ENCODE measurements at regions not wholly inside any gene's neighbourhood (a gene's known extent, or its start where the extent isn't known, plus 50 kb on each side); places are given as distances from the start of the nearest gene placed in this dataset.

- TF ChIP-seq POLR2A (IDR thresholded peaks at IDR 0.05) (no peak), CTCF (IDR thresholded peaks at IDR 0.05) (no peak)
- intact Hi-C loops (cut with DNase I; ENCODE audit: low total_unique reads), result no loop called here
- WGBS, 2 donors, result 88 to 89% methylated on average over 1 of the region's 1 CpG
These were observed 627.1 kb upstream of the FZD8 start for GRCh38 chr10:36269222-36269621.

GRCh38 chr10:36266923-36267322 is 624.8 kb upstream of the FZD8 start:
- no peak for TF ChIP-seq CTCF (IDR thresholded peaks at IDR 0.05)
- TF ChIP-seq POLR2A (IDR thresholded peaks at IDR 0.05), result no peak
- no peak for DNase-seq (ENCODE audit: low spot score in 2 of 2)
- WGBS, 2 donors, result 31 to 40% methylated on average over 1 of the region's 1 CpG
- H3K4me3 ChIP-seq (ENCODE audit: low read depth, poor library complexity, severe bottlenecking), result no peak overlapping the region
- intact Hi-C loops (cut with DNase I; ENCODE audit: low total_unique reads), result no loop called here

More at GRCh38 chr10:36269222-36269621, 627.1 kb upstream of the FZD8 start:
- DNase-seq (ENCODE audit: low spot score in 2 of 2), result no peak
- H3K4me3 ChIP-seq (ENCODE audit: low read depth, poor library complexity, severe bottlenecking), result no peak overlapping the region

- intact Hi-C loops (cut with DNase I; ENCODE audit: low total_unique reads), result no loop called here
- TF ChIP-seq POLR2A (IDR thresholded peaks at IDR 0.05) (no peak), CTCF (IDR thresholded peaks at IDR 0.05) (no peak)
- no peak overlapping the region for H3K4me3 ChIP-seq (ENCODE audit: low read depth, poor library complexity, severe bottlenecking)
- 74 to 83% methylated on average over 2 of the region's 2 CpGs for WGBS, 2 donors
- no peak for DNase-seq (ENCODE audit: low spot score in 2 of 2)
These were observed 623.6 kb upstream of the FZD8 start for GRCh38 chr10:36265741-36266140.

- DNase-seq (ENCODE audit: low spot score in 2 of 2), result no peak
- 95 to 96% methylated on average over 3 of the region's 3 CpGs for WGBS, 2 donors
- TF ChIP-seq CTCF (IDR thresholded peaks at IDR 0.05) (no peak), POLR2A (IDR thresholded peaks at IDR 0.05) (no peak)
- no peak overlapping the region for H3K4me3 ChIP-seq (ENCODE audit: low read depth, poor library complexity, severe bottlenecking)
- intact Hi-C loops (cut with DNase I; ENCODE audit: low total_unique reads), result no loop called here
These were observed 621.8 kb upstream of the FZD8 start for GRCh38 chr10:36263871-36264270.

GRCh38 chr10:36256948-36257356 is 614.9 kb upstream of the FZD8 start:
- no peak for TF ChIP-seq POLR2A (IDR thresholded peaks at IDR 0.05)
- TF ChIP-seq CTCF (IDR thresholded peaks at IDR 0.05), result no peak
- DNase-seq (ENCODE audit: low spot score in 2 of 2), result no peak
- WGBS, 2 donors, result 61 to 66% methylated on average over 2 of the region's 2 CpGs

GRCh38 chr10:36256166-36256565 is 614.1 kb upstream of the FZD8 start:
- no peak for DNase-seq (ENCODE audit: low spot score in 2 of 2)
- WGBS, 2 donors, result 28 to 40% methylated on average over 2 of the region's 2 CpGs
- intact Hi-C loops (cut with DNase I; ENCODE audit: low total_unique reads), result no loop called here
- TF ChIP-seq POLR2A (IDR thresholded peaks at IDR 0.05), result no peak
- no peak for TF ChIP-seq CTCF (IDR thresholded peaks at IDR 0.05)
- no peak overlapping the region for H3K4me3 ChIP-seq (ENCODE audit: low read depth, poor library complexity, severe bottlenecking)

More at GRCh38 chr10:36256948-36257356, 614.9 kb upstream of the FZD8 start:
- intact Hi-C loops (cut with DNase I; ENCODE audit: low total_unique reads), result no loop called here
- no peak overlapping the region for H3K4me3 ChIP-seq (ENCODE audit: low read depth, poor library complexity, severe bottlenecking)

All from lower leg skin (tissue), 4 donors.